OCI-LY1 (cell line): ENCODE measurements at regions not wholly inside any gene's neighbourhood (a gene's known extent, or its start where the extent isn't known, plus 50 kb on each side); places are given as distances from the start of the nearest gene placed in this dataset.

Source experiments
- H2AFZ ChIP-seq: fragments of 200-600 bp; sonication (generic), shearing (Covaris generic); 2 replicates; pipeline ENCODE4 v1.6.0; 2014; ENCODE audit warnings: antibody characterized with exemption, mild to moderate bottlenecking, low read length
- H3F3A ChIP-seq: fragments of 200-600 bp; sonication (generic), shearing (Covaris generic); 2 replicates; pipeline ENCODE4 v1.6.0; 2014; ENCODE audit warnings: mild to moderate bottlenecking, antibody characterized with exemption, low read length, moderate library complexity; ENCODE audit not compliant: insufficient read depth
- H3K27ac ChIP-seq: fragments of 200-600 bp; sonication (generic); 2 replicates; pipeline ENCODE4 v1.5.1; 2014; ENCODE audit warnings: low read length, mixed run types, mild to moderate bottlenecking, low read depth; ENCODE audit not compliant: poor library complexity, severe bottlenecking
- H3K27me3 ChIP-seq: fragments of 200-600 bp; sonication (generic); 2 replicates; pipeline ENCODE4 v1.6.0; 2014; ENCODE audit warnings: antibody characterized with exemption, mild to moderate bottlenecking, low read length, moderate library complexity; ENCODE audit not compliant: insufficient read depth
- H3K36me3 ChIP-seq: fragments of 200-600 bp; sonication (generic); 2 replicates; pipeline ENCODE4 v1.6.1; 2014; ENCODE audit warnings: mild to moderate bottlenecking, antibody characterized with exemption, low read length, moderate library complexity, mixed read lengths; ENCODE audit not compliant: insufficient read depth
- H3K4me1 ChIP-seq: fragments of 200-600 bp; sonication (generic); 2 replicates; pipeline ENCODE4 v1.5.1; 2014; ENCODE audit warnings: mild to moderate bottlenecking, low read length, moderate library complexity; ENCODE audit not compliant: insufficient read depth, severe bottlenecking
- H3K4me2 ChIP-seq: fragments of 200-600 bp; sonication (generic), shearing (Covaris generic); 2 replicates; pipeline ENCODE4 v1.6.1; 2014; ENCODE audit warnings: low read length
- H3K4me3 ChIP-seq: fragments of 200-600 bp; sonication (generic); 2 replicates; pipeline ENCODE4 v1.5.1; 2014; ENCODE audit warnings: low read length, low read depth, mild to moderate bottlenecking, mixed read lengths; ENCODE audit not compliant: poor library complexity, severe bottlenecking
- H3K79me2 ChIP-seq: fragments of 200-600 bp; shearing (Covaris generic); 2 replicates; pipeline ENCODE4 v1.6.1; 2016; ENCODE audit warnings: mixed run types, low read length, mixed read lengths; ENCODE audit not compliant: insufficient read depth
- H3K9ac ChIP-seq: fragments of 200-600 bp; sonication (generic), shearing (Covaris generic); 2 replicates; pipeline ENCODE4 v1.6.1; 2014; ENCODE audit warnings: mild to moderate bottlenecking, low read length, mixed read lengths
- H3K9me2 ChIP-seq: fragments of 200-600 bp; sonication (generic), shearing (Covaris generic); 2 replicates; pipeline ENCODE4 v1.6.1; 2014; ENCODE audit warnings: low read depth, mild to moderate bottlenecking, low read length, mixed read lengths
- H3K9me3 ChIP-seq: fragments of 200-600 bp; shearing (Covaris generic); 2 replicates; pipeline ENCODE4 v1.6.1; 2014; ENCODE audit warnings: low read length, mixed read lengths
- H4K20me1 ChIP-seq: fragments of 200-600 bp; sonication (generic), shearing (Covaris generic); 2 replicates; pipeline ENCODE4 v1.6.0; 2016; ENCODE audit warnings: mild to moderate bottlenecking, low read length; ENCODE audit not compliant: insufficient read depth
- EZH2 ChIP-seq: fragments of 200-600 bp; sonication (generic), shearing (Covaris generic); IDR thresholded peaks from 2 replicates; pipeline ENCODE4 v1.8.0; 2017; ENCODE audit warnings: borderline replicate concordance, mixed run types, mild to moderate bottlenecking, antibody characterized with exemption, low read length, moderate library complexity, mixed read lengths
- TF ChIP-seq, protein P1 (sequence below): fragments of 200-600 bp; sonication (generic), shearing (Covaris generic); IDR thresholded peaks from 2 replicates; pipeline ENCODE4 v1.5.1; 2017; ENCODE audit warnings: mild to moderate bottlenecking, antibody characterized with exemption, low read length, moderate library complexity, mixed read lengths

- Histone ChIP-seq H3K9me2 (no peaks in the 10 kb centered on the region), H2AFZ (no peak overlapping the region), H3K9me3 (no peaks in the 10 kb centered on the region), H3K79me2 (no peaks in the 10 kb centered on the region), H3K4me1 (no peaks in the 10 kb centered on the region), H3K9ac (no peak overlapping the region), H3K27ac (no peak overlapping the region), H3K36me3 (no peaks in the 10 kb centered on the region), H3F3A (no peaks in the 10 kb centered on the region), H3K4me2 (no peak overlapping the region), H3K27me3 (no peaks in the 10 kb centered on the region), H4K20me1 (no peaks in the 10 kb centered on the region), H3K4me3 (no peak overlapping the region)
- TF ChIP-seq EZH2: no peak
- TF ChIP-seq, protein P1, sequence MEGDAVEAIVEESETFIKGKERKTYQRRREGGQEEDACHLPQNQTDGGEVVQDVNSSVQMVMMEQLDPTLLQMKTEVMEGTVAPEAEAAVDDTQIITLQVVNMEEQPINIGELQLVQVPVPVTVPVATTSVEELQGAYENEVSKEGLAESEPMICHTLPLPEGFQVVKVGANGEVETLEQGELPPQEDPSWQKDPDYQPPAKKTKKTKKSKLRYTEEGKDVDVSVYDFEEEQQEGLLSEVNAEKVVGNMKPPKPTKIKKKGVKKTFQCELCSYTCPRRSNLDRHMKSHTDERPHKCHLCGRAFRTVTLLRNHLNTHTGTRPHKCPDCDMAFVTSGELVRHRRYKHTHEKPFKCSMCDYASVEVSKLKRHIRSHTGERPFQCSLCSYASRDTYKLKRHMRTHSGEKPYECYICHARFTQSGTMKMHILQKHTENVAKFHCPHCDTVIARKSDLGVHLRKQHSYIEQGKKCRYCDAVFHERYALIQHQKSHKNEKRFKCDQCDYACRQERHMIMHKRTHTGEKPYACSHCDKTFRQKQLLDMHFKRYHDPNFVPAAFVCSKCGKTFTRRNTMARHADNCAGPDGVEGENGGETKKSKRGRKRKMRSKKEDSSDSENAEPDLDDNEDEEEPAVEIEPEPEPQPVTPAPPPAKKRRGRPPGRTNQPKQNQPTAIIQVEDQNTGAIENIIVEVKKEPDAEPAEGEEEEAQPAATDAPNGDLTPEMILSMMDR: no peak
These were observed 163.9 kb upstream of the RASSF8 start for GRCh38 chr12:25794571-25794970.

- Histone ChIP-seq H3K4me3 (no peak overlapping the region), H3K79me2 (no peaks in the 10 kb centered on the region), H3K27me3 (no peaks in the 10 kb centered on the region), H3K9ac (no peak overlapping the region), H3K4me2 (no peak overlapping the region), H4K20me1 (no peaks in the 10 kb centered on the region), H3K36me3 (no peaks in the 10 kb centered on the region), H3K9me2 (no peaks in the 10 kb centered on the region), H3K27ac (no peak overlapping the region), H3K4me1 (no peaks in the 10 kb centered on the region), H3K9me3 (no peaks in the 10 kb centered on the region), H3F3A (no peaks in the 10 kb centered on the region), H2AFZ (no peak overlapping the region)
- no peak for TF ChIP-seq EZH2
- TF ChIP-seq, protein P1: no peak
These were observed 161.9 kb upstream of the RASSF8 start for GRCh38 chr12:25796523-25797000.

DNA sequence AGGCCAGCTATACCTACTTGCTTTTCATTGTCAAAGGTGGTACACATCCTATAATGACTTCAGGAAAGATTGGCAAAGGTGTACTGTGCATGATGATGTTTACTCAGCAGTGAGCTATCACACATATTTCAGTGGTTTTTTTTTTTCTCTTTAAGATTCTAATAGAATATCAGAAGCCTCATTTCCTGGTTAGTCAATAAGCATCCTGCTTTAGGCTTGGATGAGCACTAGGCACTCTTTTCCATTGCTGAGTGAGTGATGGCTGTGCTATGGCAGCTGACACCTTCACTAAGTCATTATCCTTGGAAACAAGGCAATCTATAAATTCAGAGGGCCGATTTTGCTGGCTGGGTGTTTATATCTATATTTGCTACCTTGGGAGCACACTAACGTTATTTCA is 161.1 kb upstream of the RASSF8 start:
- Histone ChIP-seq H3K4me1 (no peaks in the 10 kb centered on the region), H3K27me3 (no peaks in the 10 kb centered on the region), H3K9me3 (no peaks in the 10 kb centered on the region), H3K9ac (no peak overlapping the region), H3K4me3 (no peak overlapping the region), H2AFZ (no peak overlapping the region), H3K27ac (no peak overlapping the region), H3K79me2 (no peaks in the 10 kb centered on the region), H4K20me1 (no peaks in the 10 kb centered on the region), H3K4me2 (no peak overlapping the region), H3K36me3 (no peaks in the 10 kb centered on the region), H3K9me2 (no peaks in the 10 kb centered on the region), H3F3A (no peaks in the 10 kb centered on the region)
- TF ChIP-seq, protein P1: no peak
- TF ChIP-seq EZH2: no peak
